MM.1S (cell line): ENCODE measurements at regions not wholly inside any gene's neighbourhood (a gene's known extent, or its start where the extent isn't known, plus 50 kb on each side); places are given as distances from the start of the nearest gene placed in this dataset.

Experiments
- DNase-seq: peaks from one replicate; pipeline ENCODE4 v3.0.0-alpha.2; 2015
- H2AFZ ChIP-seq: fragments of 300-600 bp; sonication (generic); 2 replicates; pipeline ENCODE4 v1.6.0; 2016; ENCODE audit warnings: antibody characterized with exemption, low read length
- H3F3A ChIP-seq: fragments of 300-600 bp; sonication (generic); 2 replicates; pipeline ENCODE4 v1.6.1; 2016; ENCODE audit warnings: mild to moderate bottlenecking, antibody characterized with exemption, low read length, moderate library complexity, mixed read lengths; ENCODE audit not compliant: insufficient read depth
- H3K27ac ChIP-seq: fragments of 300-600 bp; sonication (generic); 2 replicates; pipeline ENCODE4 v1.5.1; 2016; ENCODE audit warnings: mild to moderate bottlenecking, low read length
- H3K27me3 ChIP-seq: fragments of 300-600 bp; sonication (generic); replicated peaks from 2 replicates; pipeline ENCODE4 v1.6.0; 2016; ENCODE audit warnings: low read length; ENCODE audit not compliant: insufficient read depth
- H3K36me3 ChIP-seq: fragments of 300-600 bp; sonication (generic); replicated peaks from 2 replicates; pipeline ENCODE4 v1.6.1; 2016; ENCODE audit warnings: mild to moderate bottlenecking, low read length, mixed read lengths; ENCODE audit not compliant: insufficient read depth
- H3K4me1 ChIP-seq: fragments of 300-600 bp; sonication (generic); 2 replicates; pipeline ENCODE4 v1.6.1; 2016; ENCODE audit warnings: low read length, mixed read lengths
- H3K4me2 ChIP-seq: fragments of 300-600 bp; sonication (generic); 2 replicates; pipeline ENCODE4 v1.6.0; 2016; ENCODE audit warnings: low read depth, low read length
- H3K4me3 ChIP-seq: fragments of 300-600 bp; sonication (generic); 2 replicates; pipeline ENCODE4 v1.5.1; 2016; ENCODE audit warnings: low read length, mixed read lengths
- H3K79me2 ChIP-seq: fragments of 300-600 bp; sonication (generic); 2 replicates; pipeline ENCODE4 v1.6.1; 2016; ENCODE audit warnings: mixed run types, low read length, mixed read lengths
- H3K9ac ChIP-seq: fragments of 300-600 bp; sonication (generic); 2 replicates; pipeline ENCODE4 v1.6.1; 2016; ENCODE audit warnings: low read length, mixed read lengths
- H3K9me2 ChIP-seq: fragments of 300-600 bp; sonication (generic); replicated peaks from 2 replicates; pipeline ENCODE4 v1.6.1; 2016; ENCODE audit warnings: mild to moderate bottlenecking, low read length, mixed read lengths; ENCODE audit not compliant: insufficient read depth
- H3K9me3 ChIP-seq: fragments of 300-600 bp; sonication (generic); replicated peaks from 2 replicates; pipeline ENCODE4 v1.6.1; 2016; ENCODE audit warnings: mild to moderate bottlenecking, low read length, mixed read lengths; ENCODE audit not compliant: insufficient read depth
- H4K20me1 ChIP-seq: fragments of 300-600 bp; sonication (generic); 2 replicates; pipeline ENCODE4 v1.6.1; 2016; ENCODE audit warnings: mild to moderate bottlenecking, low read length, moderate library complexity, mixed read lengths; ENCODE audit not compliant: insufficient read depth
- CTCF ChIP-seq: fragments of 300-600 bp; sonication (generic); IDR thresholded peaks from 2 replicates; pipeline ENCODE4 v1.5.1; 2016; ENCODE audit warnings: antibody characterized with exemption, low read length, mixed read lengths
- EZH2 ChIP-seq: fragments of 300-600 bp; sonication (generic); optimal IDR thresholded peaks from 2 replicates; pipeline ENCODE3; 2017; ENCODE audit warnings: low read depth, mild to moderate bottlenecking, antibody characterized with exemption, low read length, mixed read lengths
- EZH2phosphoT487 ChIP-seq: fragments of 300-600 bp; sonication (generic); IDR thresholded peaks from 2 replicates; pipeline ENCODE4 v1.6.1; 2018; ENCODE audit warnings: antibody characterized with exemption, low read length

- no peak for TF ChIP-seq CTCF
- TF ChIP-seq EZH2 = no peak
- no peak for TF ChIP-seq EZH2phosphoT487
- Histone ChIP-seq H3K27ac (no peak overlapping the region), H3K4me3 (no peak overlapping the region), H3K36me3 (no peaks in the 10 kb centered on the region), H2AFZ (no peak overlapping the region), H3K79me2 (no peaks in the 10 kb centered on the region), H3K9me2 (no peaks in the 10 kb centered on the region), H3K9me3 (no peaks in the 10 kb centered on the region), H3F3A (peaks cover 29% of the 10 kb centered on the region), H3K9ac (no peak overlapping the region), H3K4me2 (no peak overlapping the region), H3K4me1 (peaks cover 25% of the 10 kb centered on the region), H3K27me3 (no peaks in the 10 kb centered on the region), H4K20me1 (no peaks in the 10 kb centered on the region)
- no peak for DNase-seq
Observed at GRCh38 chr6:220312-220711, 72.0 kb upstream of the DUSP22 start.

- H3K9me3 ChIP-seq = no peaks in the 10 kb centered on the region
- TF ChIP-seq EZH2 = no peak
- TF ChIP-seq CTCF = no peak
- H3K9me2 ChIP-seq = no peaks in the 10 kb centered on the region
- peak; percentile 31 for DNase-seq
- no peaks in the 10 kb centered on the region for H3K27me3 ChIP-seq
- H3K79me2 ChIP-seq = no peaks in the 10 kb centered on the region
- no peak overlapping the region for H2AFZ ChIP-seq
- peaks cover 29% of the 10 kb centered on the region for H3F3A ChIP-seq
- peak overlapping the region; percentile 31; the same call in 1 of the 2 replicates for H3K4me3 ChIP-seq
- peaks cover 25% of the 10 kb centered on the region for H3K4me1 ChIP-seq
- no peak overlapping the region for H3K9ac ChIP-seq
- H3K4me2 ChIP-seq = peak overlapping the region; percentile 64
- H3K36me3 ChIP-seq = no peaks in the 10 kb centered on the region
- peak overlapping the region; percentile 42; the same call in 1 of the 2 replicates for H3K27ac ChIP-seq
- no peaks in the 10 kb centered on the region for H4K20me1 ChIP-seq
Observed at GRCh38 chr6:220721-221475, 71.4 kb upstream of the DUSP22 start.

- Histone ChIP-seq H3K36me3 (no peaks in the 10 kb centered on the region), H4K20me1 (no peaks in the 10 kb centered on the region), H3K4me3 (peak overlapping the region; percentile 31), H3K9me2 (no peaks in the 10 kb centered on the region), H3K27ac (peak overlapping the region; percentile 42; the same call in 1 of the 2 replicates), H3K79me2 (no peaks in the 10 kb centered on the region), H2AFZ (no peak overlapping the region), H3K4me1 (peaks cover 25% of the 10 kb centered on the region), H3K9ac (no peak overlapping the region), H3F3A (peaks cover 29% of the 10 kb centered on the region), H3K27me3 (no peaks in the 10 kb centered on the region), H3K4me2 (peak overlapping the region; percentile 64), H3K9me3 (no peaks in the 10 kb centered on the region)
- TF ChIP-seq CTCF (no peak), EZH2phosphoT487 (no peak)
- peak; percentile 17 for DNase-seq
Observed at GRCh38 chr6:221531-222349, 70.5 kb upstream of the DUSP22 start.
